Prostate gland (tissue), 2 donors: ENCODE measurements at regions not wholly inside any gene's neighbourhood (a gene's known extent, or its start where the extent isn't known, plus 50 kb on each side); places are given as distances from the start of the nearest gene placed in this dataset.

ENCODE experiments used
- DNase-seq: peaks from one replicate; pipeline ENCODE4 v3.0.0-alpha.2; 2019; ENCODE audit warnings: low spot score
- H3K27ac ChIP-seq, 2 donors: fragments of 200-600 bp; sonication (generic); 2 replicates each; pipeline ENCODE4 v1.5.1; 2017 to 2019
- H3K27me3 ChIP-seq: fragments of 200-600 bp; sonication (generic); replicated peaks from 2 replicates; pipeline ENCODE4 v1.5.1; 2019; ENCODE audit not compliant: insufficient read depth
- H3K36me3 ChIP-seq, 2 donors: fragments of 200-600 bp; sonication (generic); 1 replicate in 1 of 2; 2 replicates in 1 of 2; pipeline versions ENCODE4 v1.5.1 to v1.8.1; 2017 to 2019
- H3K4me1 ChIP-seq: fragments of 200-600 bp; sonication (generic); replicated peaks from 2 replicates; pipeline ENCODE4 v1.5.1; 2019
- H3K4me3 ChIP-seq, 2 donors: fragments of 200-600 bp; sonication (generic); 2 replicates each; pipeline ENCODE4 v1.5.1; 2017 to 2019
- H3K9me3 ChIP-seq: fragments of 200-600 bp; sonication (generic); 2 replicates; pipeline ENCODE4 v1.5.1; 2017
- CTCF ChIP-seq, 4 experiments: fragments of 200-600 bp in 2 of 4; fragments of 450-650 bp in 2 of 4; sonication (generic) in 2 of 4; IDR thresholded peaks; 1 replicate in 3 of 4; 2 replicates in 1 of 4; pipeline ENCODE4 v1.5.1; 2016 to 2019; ENCODE audit warnings: antibody characterized with exemption in 4 of 4, mild to moderate bottlenecking in 2 of 4, moderate library complexity in 2 of 4
- POLR2A ChIP-seq: fragments of 450-650 bp; IDR thresholded peaks from one replicate; pipeline ENCODE4 v1.6.1; 2016; ENCODE audit warnings: antibody characterized with exemption, mild to moderate bottlenecking
- POLR2AphosphoS5 ChIP-seq: sonication (generic); formaldehyde crosslinking; IDR thresholded peaks from one replicate; pipeline ENCODE4 v1.6.1; 2017; ENCODE audit warnings: antibody characterized with exemption
- WGBS: methylation state at CpG from one replicate; pipeline ENCODE4 v1.1.5; 2018; 5-methylcytosine and 5-hydroxymethylcytosine counted together
- intact Hi-C: fragments of 100-400 bp; cut with DNase I; formaldehyde crosslinking; loops from one replicate; pipeline ENCODE4 v1.14.2; 2022

GRCh38 chr16:51761001-51761400 lies 609.9 kb upstream of the SALL1 start:
- Histone ChIP-seq H3K27ac (no peak overlapping the region), H3K36me3 (no peaks in the 10 kb centered on the region), H3K27me3 (no peaks in the 10 kb centered on the region), H3K9me3 (no peaks in the 10 kb centered on the region), H3K4me1 (peaks cover 9% of the 10 kb centered on the region), H3K4me3 (no peak overlapping the region)
- DNase-seq = no peak
- 50% methylated on average over 9 of the region's 9 CpGs for WGBS
- TF ChIP-seq POLR2AphosphoS5 (no peak), CTCF (IDR thresholded peaks at IDR 0.05) (no peak), POLR2A (no peak)
- intact Hi-C loops = no loop called here

GRCh38 chr16:51759999-51760398 lies 608.9 kb upstream of the SALL1 start:
- intact Hi-C loops = no loop called here
- H3K27ac ChIP-seq = no peak overlapping the region
- 67% methylated on average over 5 of the region's 5 CpGs for WGBS
- TF ChIP-seq POLR2A = no peak
- no peak for TF ChIP-seq POLR2AphosphoS5
- TF ChIP-seq CTCF (IDR thresholded peaks at IDR 0.05) = no peak
- no peaks in the 10 kb centered on the region for H3K27me3 ChIP-seq
- no peak overlapping the region for H3K4me3 ChIP-seq
- peaks cover 9% of the 10 kb centered on the region for H3K4me1 ChIP-seq
- no peak for DNase-seq
- H3K36me3 ChIP-seq = no peaks in the 10 kb centered on the region
- no peaks in the 10 kb centered on the region for H3K9me3 ChIP-seq

GRCh38 chr16:51759329-51759728 lies 608.3 kb upstream of the SALL1 start:
- Histone ChIP-seq H3K27ac (no peak overlapping the region), H3K27me3 (no peaks in the 10 kb centered on the region), H3K4me1 (peaks cover 9% of the 10 kb centered on the region), H3K36me3 (no peaks in the 10 kb centered on the region), H3K4me3 (no peak overlapping the region), H3K9me3 (no peaks in the 10 kb centered on the region)
- TF ChIP-seq POLR2A (no peak), POLR2AphosphoS5 (no peak), CTCF (IDR thresholded peaks at IDR 0.05) (no peak)
- WGBS = 51% methylated on average over 4 of the region's 4 CpGs
- intact Hi-C loops = no loop called here
- no peak for DNase-seq

- 89% methylated on average over 2 of the region's 2 CpGs for WGBS
- Histone ChIP-seq H3K36me3 (no peaks in the 10 kb centered on the region), H3K27ac (no peak overlapping the region), H3K27me3 (no peaks in the 10 kb centered on the region), H3K4me1 (peaks cover 9% of the 10 kb centered on the region), H3K4me3 (no peak overlapping the region), H3K9me3 (no peaks in the 10 kb centered on the region)
- DNase-seq = no peak
- no peak for TF ChIP-seq POLR2A
- no peak for TF ChIP-seq CTCF (IDR thresholded peaks at IDR 0.05)
- no peak for TF ChIP-seq POLR2AphosphoS5
- intact Hi-C loops = no loop called here
Observed at GRCh38 chr16:51757921-51758479, 606.9 kb upstream of the SALL1 start.

GRCh38 chr16:51757505-51757904 lies 606.4 kb upstream of the SALL1 start:
- no peak for DNase-seq
- Histone ChIP-seq H3K36me3 (no peaks in the 10 kb centered on the region), H3K27ac (no peak overlapping the region), H3K27me3 (no peaks in the 10 kb centered on the region), H3K4me1 (peaks cover 9% of the 10 kb centered on the region), H3K9me3 (no peaks in the 10 kb centered on the region), H3K4me3 (no peak overlapping the region)
- 95% methylated on average over 6 of the region's 6 CpGs for WGBS
- intact Hi-C loops = no loop called here
- TF ChIP-seq POLR2A = no peak
- no peak for TF ChIP-seq POLR2AphosphoS5
- no peak for TF ChIP-seq CTCF (IDR thresholded peaks at IDR 0.05)
